GM11168 (cell line): ENCODE measurements at regions not wholly inside any gene's neighbourhood (a gene's known extent, or its start where the extent isn't known, plus 50 kb on each side); places are given as distances from the start of the nearest gene placed in this dataset.
"Not testable (repeated sequence)": the region's sequence is repeated elsewhere in the genome, so short reads cannot be mapped to it uniquely, and the experiment has no call there.

Experiments
- in situ Hi-C: fragments of 300-500 bp; cut with MboI; formaldehyde crosslinking; loops from one replicate; pipeline ENCODE4 v1.12.0; 2022; ENCODE audit warnings: low sequenced_read_pairs; ENCODE audit not compliant: unreplicated experiment

DNA sequence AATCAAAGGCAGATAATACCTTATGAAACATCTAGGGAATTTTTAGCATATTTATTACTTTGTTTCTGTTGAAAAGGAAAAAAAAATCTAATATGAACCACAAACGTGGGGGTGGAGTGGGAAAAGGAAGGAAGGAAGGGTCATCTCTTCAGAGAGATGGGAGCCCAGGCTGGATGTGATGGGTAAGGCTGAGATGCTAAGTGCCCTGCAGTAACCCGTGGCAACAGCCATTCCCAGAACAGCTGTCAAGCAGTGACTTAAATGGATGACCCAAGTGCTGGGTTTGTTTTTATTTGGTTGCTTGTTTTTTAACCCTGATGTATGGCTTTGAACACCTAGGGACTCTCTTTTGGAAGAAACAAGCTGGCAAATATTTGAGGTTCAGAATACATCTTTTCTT is 50.7 kb upstream of the KLF7 start:
- in situ Hi-C loops, result no loop called here

DNA sequence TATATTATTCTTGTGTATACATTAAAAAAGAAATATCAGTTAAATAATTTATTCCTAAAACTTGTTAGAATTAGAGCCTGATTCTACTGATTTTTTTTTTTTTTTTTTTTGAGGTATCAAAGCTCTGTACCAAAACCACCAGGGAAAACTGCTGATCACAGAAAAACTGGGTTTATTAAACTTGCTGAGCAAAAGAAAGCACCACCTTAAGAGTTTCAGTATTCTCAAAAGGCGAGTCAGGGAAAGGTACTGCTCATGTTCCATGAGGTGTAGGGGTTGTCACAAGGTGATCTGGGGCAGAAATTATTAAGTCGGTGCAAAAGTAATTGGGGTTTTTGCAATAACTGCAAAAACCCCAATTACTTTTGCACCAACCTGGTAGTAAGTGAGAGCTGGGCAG is 51.7 kb upstream of the KLF7 start:
- in situ Hi-C loops, result no loop called here

DNA sequence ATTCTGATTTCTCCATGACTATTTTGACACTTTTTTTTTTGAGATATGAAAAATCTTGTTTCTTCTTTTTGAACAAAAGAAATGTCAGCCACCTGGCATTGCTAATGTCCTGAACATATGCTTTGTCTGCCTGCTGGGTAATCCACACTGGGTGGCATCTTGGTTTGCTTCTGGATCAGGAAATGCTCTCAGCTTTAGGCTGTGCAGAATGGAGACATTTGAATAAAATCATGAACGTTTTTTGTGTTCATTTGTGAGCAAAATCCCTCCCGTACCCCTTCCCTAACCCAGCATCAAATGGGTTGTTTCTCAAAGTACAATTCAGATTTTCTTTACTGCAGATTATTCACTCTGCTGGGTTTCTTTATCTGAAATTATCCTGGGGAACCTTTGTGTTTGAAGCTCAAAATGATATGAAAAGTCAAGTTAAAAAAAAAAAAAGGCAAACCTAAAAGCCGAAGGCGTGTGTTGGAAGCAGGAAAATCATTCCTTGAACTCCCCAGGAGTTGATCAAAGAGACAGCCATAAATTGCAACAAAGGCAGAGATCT is 53.4 kb upstream of the KLF7 start:
- in situ Hi-C loops, result no loop called here

DNA sequence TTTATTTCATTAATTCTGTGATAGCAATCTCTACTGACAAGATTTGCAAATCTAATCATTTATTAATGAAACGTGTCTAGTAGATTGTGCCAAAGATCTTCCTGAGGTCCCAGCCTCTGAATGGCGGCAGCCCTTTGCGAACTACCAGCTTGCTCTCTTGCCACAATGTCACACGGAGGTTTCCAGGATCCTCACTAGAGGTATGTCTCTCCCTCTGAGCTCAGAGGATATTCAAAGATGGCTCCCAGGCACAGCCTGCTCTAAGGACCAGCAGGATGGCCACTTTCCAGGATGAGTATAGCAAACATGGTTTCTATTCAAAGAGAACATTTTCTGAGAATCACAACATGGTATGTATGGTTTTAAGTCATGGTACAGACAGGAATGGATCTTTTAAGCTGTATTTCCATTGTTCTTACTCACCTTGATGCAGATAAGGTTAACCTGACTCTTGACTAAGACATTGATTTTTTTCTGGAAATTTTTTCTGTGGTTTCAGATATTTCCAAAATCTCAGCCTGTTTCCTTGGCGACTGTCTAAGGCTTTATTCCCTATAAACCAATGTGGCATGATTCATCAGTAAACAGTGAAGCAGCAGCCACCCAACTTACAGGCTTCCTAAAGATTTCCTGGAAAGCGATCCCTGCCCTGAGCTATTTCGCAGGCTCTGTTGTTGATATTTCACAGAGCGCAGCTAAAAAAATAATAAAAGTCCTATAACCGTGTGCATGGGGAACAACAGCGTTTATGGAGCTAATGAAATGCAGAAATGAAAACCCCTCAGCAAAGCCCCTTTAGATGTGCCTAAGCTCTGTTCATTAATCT is 54.1 kb upstream of the KLF7 start:
- in situ Hi-C loops, result no loop called here

DNA sequence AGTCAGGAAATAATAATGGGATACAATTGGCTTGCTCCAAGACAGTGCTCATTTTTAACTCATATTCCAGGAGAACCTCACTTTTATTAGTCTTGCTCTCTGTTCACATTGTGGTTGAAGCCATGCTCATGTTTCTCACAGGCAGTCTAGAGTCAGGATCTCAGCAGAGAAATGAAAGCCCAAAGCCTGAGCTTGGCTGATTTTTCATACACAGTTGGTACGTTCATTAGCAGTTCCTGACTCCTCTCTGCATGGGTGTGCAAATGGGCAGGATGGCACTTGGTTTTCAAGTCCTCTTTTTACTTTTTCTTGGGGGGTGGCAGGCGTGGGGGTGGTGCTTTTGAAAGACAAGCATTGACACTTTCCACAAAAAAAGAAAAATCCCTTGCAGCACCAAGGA is 56.0 kb upstream of the KLF7 start:
- in situ Hi-C loops, result no loop called here

DNA sequence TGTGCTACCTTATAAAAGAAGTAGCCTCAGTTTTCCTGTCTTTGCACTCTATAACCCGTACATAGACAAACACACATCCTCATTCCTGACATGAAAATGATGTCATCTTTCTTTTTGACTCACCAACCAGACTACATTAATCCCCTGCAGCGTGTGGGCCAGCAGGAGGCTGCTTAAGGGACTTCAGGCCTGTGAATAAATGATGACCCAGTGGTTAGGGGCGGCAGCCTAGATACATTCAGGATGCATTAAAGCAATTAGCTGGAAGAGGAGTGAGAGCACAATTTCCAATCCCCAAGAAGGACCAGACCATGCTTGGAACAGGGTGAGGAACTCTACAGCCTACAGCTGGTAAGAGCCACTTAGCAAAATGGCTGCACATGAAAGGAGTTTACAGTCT is 57.3 kb upstream of the KLF7 start:
- in situ Hi-C loops, result no loop called here

DNA sequence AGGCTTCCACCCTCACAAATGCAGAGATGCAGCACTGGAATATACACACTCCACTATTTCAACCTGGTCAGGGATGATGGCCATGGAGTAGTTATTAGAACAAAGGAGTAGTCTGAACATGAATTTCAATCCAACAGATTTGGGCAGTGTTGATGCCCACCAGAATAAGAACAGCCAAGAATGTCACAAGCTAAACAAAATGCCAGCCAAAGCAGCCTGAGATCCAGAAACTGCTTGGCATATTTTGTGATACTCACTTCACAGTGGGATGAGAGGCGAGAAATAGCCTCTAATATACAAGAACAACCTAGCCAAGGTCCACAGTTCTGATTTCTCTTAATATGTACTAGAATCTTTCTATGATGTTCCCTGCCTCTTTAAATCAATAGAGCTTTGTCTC is 58.6 kb upstream of the KLF7 start:
- in situ Hi-C loops, result no loop called here

DNA sequence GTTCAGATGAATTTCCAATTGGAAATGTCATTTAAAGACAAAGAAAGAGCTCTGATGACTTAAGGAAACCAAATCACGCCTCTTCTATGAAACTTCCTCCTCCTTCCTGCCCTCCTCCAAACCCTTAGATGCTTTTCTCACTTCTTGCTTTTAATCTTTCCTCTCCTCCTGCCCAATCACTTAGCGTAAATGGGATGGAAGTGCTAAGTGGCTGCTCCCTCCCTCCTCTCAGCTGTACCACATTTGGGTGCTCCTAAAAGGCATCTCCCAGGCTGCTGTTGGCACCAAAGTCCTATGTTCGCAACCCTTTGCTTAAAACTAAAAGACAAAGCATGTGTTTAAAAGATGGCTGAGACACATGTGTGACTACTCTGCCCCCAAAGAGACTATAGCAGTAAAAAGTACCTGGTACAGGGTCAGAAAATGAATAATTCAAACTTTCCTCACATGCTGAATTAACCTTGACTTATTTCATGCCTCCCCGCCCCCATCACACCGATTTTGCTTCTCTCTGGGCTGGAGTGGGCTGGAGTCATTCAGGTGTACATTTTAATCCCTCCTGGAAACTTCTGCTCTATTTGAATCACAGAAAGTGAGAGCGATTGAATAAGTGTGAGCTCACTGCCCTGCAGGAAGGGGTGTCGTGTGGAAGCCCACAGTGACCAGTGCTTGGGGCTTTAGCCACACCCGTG is 59.2 kb upstream of the KLF7 start:
- in situ Hi-C loops, result no loop called here

DNA sequence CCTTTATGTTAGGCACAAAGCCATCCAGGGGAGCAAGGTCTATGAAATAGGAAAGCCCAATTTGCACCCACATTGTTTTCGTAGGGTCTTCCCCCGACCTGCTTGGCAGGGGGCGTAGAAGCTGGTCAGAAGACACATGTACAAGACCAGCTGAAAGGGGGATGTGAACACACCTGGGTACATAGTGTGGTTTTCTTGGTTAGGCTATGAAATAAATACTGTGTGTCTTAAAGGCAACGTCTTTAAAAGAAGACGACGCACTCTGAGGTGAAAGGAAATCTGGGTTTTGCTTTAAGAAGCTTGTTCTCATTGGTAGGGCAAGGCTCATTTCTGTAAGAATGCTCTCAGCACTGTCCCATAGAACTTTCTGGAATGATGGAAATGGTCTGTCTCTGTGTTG is 60.0 kb upstream of the KLF7 start:
- in situ Hi-C loops, result no loop called here

DNA sequence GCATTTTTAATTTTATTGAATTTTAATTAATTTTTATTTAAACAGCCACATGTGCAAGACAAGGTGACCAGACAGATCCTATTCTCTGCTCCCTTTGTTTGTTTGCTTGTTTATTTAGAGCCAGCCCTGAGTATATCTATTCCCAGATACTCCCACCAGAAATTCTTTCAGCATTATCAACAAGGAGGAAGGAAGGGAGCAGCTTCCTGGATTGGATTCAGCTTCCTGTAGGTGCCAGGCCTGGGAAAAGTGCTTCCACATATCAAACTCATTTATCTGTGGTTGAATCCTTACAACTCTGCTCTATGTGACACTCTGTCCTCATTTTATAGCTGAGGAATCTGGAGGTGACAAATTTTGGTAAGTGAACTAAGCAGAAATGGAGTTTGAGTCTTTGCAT is 60.5 kb upstream of the KLF7 start:
- in situ Hi-C loops, result no loop called here

DNA sequence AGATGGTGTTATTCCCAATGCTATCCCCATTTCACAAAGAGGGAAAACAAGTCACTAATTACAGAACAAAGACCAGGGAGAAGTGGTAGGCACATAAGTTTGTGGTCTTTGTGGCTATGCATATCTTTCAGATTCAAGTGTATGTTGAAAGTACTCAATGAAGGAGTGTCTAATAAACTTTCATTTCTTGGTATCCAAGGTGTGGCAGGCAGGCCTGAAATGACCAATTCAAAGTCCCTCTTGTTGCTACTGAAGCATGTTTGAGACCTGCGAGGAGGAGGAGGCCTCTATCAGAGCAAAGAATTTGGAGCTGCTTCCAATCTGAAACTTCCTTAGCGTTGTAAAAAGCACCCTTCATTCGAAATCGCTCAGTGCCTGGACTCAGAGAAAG is 60.9 kb upstream of the KLF7 start:
- in situ Hi-C loops, result no loop called here

DNA sequence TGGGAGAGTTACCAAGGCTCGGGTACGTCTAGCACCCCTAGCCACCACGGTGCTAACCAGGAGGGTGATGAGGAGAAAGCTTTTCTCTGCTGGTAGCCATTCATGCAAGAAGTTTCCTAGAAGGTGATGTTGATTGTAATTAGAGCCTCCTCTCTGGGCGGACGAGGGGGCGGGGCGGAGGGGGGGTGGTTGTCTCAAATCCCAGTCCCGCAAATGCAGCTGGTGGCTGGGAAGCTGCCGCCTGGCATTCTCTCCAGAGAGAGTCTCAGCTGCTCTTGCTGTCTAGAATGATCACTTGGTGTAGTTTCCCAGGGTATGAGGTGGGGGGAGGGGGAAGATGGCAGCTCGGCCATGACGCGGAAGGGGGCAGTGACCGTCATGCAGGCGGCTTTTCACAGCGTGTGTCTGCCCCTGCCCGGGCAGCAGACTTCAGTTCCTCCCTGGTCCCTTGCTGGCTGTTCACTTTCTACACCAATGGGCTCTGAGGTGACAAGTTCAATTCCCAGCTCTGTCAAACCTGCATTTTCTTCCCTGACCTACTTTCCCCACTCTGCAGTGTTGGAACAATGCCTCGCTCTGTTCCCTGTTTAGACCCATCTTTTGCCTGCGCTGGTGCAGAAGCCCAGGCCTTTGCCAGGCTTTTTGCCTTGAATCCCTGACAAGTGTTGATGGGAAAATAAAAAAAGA is 61.5 kb upstream of the KLF7 start:
- in situ Hi-C loops, result no loop called here

DNA sequence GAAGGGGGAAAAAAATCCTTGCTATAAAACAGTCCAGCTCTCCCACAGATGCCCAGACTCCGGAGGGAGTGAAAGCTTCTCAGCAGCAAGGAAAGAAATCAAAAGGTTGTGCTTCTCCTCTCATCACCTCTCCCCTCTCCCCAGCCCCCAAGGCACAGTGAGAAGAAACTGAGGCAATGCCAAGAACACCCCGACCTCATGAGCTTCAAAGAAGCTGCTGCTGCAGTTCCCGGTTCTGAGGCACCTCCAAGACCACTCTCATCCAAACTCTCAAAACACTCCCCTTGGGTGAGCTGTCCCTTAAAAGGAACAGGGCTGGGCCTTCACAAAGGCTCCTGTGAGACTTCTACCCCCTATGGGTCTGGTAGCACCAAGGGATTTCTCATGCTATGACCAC is 62.0 kb upstream of the KLF7 start:
- in situ Hi-C loops, result no loop called here

DNA sequence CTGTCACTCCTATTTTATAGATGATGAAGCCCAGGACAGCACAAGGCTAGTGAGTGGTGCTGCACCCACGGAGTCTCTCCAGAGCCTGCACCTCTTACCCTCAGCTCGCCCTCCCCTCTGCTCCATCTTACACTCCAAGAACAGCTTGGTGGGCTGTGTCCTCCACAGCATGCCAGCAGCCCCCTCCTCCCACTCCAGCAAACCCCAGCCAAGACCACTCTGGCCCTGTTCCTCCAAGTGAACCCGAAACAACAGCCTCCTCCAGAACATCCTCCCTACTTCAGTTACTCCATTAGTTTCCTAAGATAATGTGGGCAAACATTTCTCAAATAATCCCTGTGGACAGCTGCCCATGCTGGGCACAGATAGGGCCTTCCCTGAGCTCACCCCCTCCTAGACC is 62.7 kb upstream of the KLF7 start:
- in situ Hi-C loops, result no loop called here

DNA sequence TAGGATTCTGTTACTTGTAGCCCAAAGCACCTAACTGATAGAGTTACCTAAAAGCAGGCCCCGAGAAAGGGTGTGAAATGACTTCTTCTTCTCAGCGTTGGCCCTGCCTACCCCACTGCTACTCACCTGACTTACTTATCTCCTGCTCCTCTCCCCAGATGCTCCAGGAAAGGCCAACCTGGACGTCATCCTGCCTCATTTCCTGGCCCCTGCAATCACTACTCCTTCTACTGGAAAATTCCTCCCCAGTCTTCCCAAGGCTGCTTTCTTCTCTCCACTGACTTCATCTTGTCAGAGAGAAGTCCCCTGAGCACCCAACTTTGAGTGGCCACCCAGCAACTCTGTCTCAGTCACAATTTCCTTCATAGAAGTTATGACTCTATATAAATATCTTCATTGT is 63.4 kb upstream of the KLF7 start:
- in situ Hi-C loops, result no loop called here

DNA sequence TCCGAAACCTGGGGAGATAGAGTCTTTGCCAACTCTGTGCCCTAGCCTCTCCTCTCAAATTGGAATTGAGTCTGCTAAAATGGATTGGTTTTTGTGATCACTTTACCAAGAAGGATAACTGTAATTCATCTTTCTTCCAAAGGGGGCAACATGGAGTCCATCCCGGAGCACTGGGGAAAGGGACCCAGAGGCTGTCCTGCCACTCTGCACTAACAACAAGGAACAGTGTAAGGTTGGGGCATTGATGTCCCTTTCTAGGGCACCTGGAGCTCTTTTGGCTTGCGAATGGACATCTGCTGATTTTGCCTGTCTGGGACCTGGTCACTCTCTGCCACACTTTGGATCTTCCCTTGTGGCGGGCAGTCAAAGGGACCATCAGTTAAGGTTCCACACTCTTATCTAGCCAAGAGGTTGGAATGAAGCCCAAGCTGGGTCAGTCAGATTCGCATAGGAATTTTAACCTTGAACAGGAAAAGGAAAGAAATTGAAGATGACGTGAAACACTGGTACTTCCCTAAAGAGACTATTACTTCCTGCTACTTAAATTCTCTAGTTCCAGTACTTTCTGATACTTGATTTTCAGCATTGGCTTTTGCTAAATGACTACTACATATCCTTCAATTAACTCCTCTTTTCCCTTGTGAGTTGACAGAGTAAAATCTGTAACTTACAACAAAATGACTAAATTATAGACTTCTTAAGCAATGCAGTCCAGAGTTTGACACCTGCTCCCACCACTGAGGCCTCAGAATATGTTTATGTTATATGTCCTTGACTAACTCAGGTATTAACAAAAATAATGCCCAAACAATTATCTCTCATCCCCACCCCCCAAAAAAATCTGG is 64.7 kb upstream of the KLF7 start:
- in situ Hi-C loops, result no loop called here

DNA sequence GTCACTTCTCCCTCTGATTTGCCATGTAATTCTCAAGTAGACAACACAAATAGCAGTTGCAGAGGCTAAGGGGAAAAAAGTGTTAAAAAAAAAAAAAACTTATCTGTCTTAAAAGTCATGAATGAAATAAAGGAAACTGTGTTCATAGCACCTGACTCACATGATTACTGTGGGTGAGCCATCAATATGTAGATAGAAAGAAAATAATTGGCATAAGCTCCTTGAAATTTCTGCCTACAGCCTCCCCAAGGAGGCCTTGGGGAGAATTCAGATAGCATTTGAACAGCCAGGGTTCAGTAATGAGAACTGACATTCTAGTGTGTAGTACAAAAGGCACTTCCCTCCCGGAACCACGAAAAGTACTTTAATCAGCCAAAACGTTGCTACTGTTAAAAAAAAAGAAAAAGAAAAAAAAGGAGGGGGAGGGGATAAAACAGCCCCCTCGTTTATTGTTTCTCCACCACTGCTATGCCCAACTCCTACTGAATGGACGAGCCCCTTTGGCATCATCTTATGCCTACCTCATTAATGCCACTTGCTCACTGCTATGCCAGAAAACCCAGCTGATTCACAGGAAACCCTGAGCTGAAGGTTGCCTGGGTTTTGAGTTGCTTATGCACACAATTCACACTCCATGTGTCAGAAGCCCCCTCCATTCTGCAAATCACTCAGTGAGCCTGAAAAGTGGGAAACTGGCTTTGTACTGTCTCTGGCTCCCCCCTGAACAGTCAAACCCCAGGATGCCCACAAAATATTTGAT is 65.5 kb upstream of the KLF7 start:
- in situ Hi-C loops, result no loop called here

DNA sequence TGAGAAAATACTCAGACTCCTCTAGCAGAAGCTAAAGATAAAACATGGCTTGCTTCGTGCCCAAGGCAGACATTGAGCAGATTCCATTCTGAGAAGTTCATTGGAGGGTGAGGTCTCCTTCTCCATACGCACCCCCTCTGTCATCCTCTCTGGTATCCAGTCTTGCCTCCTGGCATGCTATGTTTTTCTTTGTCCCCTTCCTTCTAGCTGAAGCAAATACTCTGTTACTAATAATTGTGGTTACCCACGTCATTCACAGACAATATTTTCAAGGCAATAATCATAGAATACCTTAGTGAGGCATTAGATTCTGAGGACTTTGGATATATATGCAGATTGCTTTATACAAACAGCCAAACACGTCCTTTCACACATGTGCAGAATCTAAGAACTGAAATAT is 66.2 kb upstream of the KLF7 start:
- in situ Hi-C loops, result no loop called here

DNA sequence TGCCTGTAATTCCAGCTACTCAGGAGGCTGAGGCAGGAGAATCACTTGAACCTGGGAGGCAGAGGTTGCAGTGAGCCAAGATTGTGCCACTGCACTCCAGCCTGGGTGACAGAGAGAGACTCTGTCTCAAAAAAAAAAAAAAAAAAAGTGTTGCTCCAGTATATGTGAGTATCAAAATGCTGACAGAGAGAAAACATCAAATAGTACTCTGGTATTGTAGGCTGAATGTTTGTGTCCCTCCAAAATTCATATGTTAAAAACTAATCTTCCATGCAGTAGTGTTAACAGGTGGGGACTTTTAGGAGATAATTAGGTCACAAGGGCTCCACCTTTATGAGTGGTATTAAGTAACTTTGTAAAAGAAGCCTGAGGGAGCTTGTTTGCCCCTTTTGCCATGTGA is 67.4 kb upstream of the KLF7 start:
- in situ Hi-C loops, result not testable (repeated sequence)

DNA sequence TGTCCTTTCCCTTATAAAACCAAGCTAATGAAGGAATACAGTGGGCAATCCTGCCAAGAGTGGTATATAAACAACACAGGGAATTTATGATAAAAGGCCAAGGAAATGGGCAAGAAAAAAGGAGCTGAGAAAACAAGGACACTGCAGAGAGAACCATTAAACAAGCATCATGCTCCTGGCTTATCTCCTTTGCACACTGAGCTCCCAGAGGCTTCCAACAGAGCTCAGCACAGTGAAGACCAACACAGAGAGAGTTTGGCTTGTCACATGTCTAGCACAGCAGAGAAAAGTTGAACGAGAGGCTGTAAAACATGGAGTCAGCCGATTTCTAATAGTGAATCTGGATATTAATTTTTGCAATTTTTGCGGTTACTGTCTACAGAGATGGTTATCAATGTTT is 68.0 kb upstream of the KLF7 start:
- in situ Hi-C loops, result no loop called here
